NCI-H1436 (cell line): ENCODE measurements at regions not wholly inside any gene's neighbourhood (a gene's known extent, or its start where the extent isn't known, plus 50 kb on each side); places are given as distances from the start of the nearest gene placed in this dataset.
"Not testable (repeated sequence)": the region's sequence is repeated elsewhere in the genome, so short reads cannot be mapped to it uniquely, and the experiment has no call there.

Source experiments
- DNase-seq: peaks from one replicate; lab custom pipeline; 2025; lab: John Stamatoyannopoulos, UW

GRCh38 chr3:115252679-115253078, 105.6 kb upstream of the ZBTB20 start:
- DNase-seq, result no peak

- no peak for DNase-seq
Measured at GRCh38 chr3:115254492-115255196, 107.6 kb upstream of the ZBTB20 start.

- DNase-seq, result no peak
Measured at GRCh38 chr3:115255197-115255585, 108.1 kb upstream of the ZBTB20 start.

- DNase-seq, result no peak
Measured at GRCh38 chr3:115270849-115271248, 123.8 kb upstream of the ZBTB20 start.

- peak; percentile 46 for DNase-seq
Measured at GRCh38 chr3:115272036-115272824, 125.1 kb upstream of the ZBTB20 start.

- DNase-seq, result no peak
Measured at GRCh38 chr3:115275896-115276295, 128.8 kb upstream of the ZBTB20 start.

- DNase-seq, result no peak
Measured at GRCh38 chr3:115279939-115280338, 132.9 kb upstream of the ZBTB20 start.

GRCh38 chr3:115280506-115280905, 133.4 kb upstream of the ZBTB20 start:
- DNase-seq, result no peak

- DNase-seq, result no peak
Measured at GRCh38 chr3:115281697-115282675, 134.9 kb upstream of the ZBTB20 start.

- no peak for DNase-seq
Measured at GRCh38 chr3:115284980-115285379, 137.9 kb upstream of the ZBTB20 start.

- no peak for DNase-seq
Measured at GRCh38 chr3:115286529-115287197, 139.6 kb upstream of the ZBTB20 start.

GRCh38 chr3:115287198-115287597, 140.1 kb upstream of the ZBTB20 start:
- no peak for DNase-seq

- DNase-seq, result peak; percentile 18
Measured at GRCh38 chr3:115292131-115292530, 145.0 kb upstream of the ZBTB20 start.

- no peak for DNase-seq
Measured at GRCh38 chr3:115292677-115293165, 145.6 kb upstream of the ZBTB20 start.

GRCh38 chr3:115293321-115293720, 146.2 kb upstream of the ZBTB20 start:
- DNase-seq, result no peak

GRCh38 chr3:115301364-115301860, 154.3 kb upstream of the ZBTB20 start:
- DNase-seq, result no peak

GRCh38 chr3:115317953-115318352, 170.9 kb upstream of the ZBTB20 start:
- DNase-seq, result not testable (repeated sequence)

- DNase-seq, result no peak
Measured at GRCh38 chr3:115321400-115321805, 174.3 kb upstream of the ZBTB20 start.

- DNase-seq, result no peak
Measured at GRCh38 chr3:115322901-115323300, 175.8 kb upstream of the ZBTB20 start.

- no peak for DNase-seq
Measured at GRCh38 chr3:115323380-115323779, 176.3 kb upstream of the ZBTB20 start.

- no peak for DNase-seq
Measured at GRCh38 chr3:115324056-115324455, 177.0 kb upstream of the ZBTB20 start.
